Skeletal muscle tissue (tissue), 3 donors: ENCODE measurements at regions not wholly inside any gene's neighbourhood (a gene's known extent, or its start where the extent isn't known, plus 50 kb on each side); places are given as distances from the start of the nearest gene placed in this dataset.

Source experiments
- H3K27ac ChIP-seq: one replicate; pipeline ENCODE4 v1.7.0; 2013; ENCODE audit warnings: mild to moderate bottlenecking, low read depth, low read length, inconsistent platforms
- H3K27me3 ChIP-seq, 3 donors: one replicate each; pipeline ENCODE4 v1.7.0; 2013; ENCODE audit warnings: low read length in 3 of 3; ENCODE audit not compliant: control insufficient read depth in 3 of 3, insufficient read depth in 3 of 3
- H3K36me3 ChIP-seq, 3 donors: one replicate each; pipeline ENCODE4 v1.7.0; 2013; ENCODE audit warnings: low read length in 3 of 3; ENCODE audit not compliant: control insufficient read depth in 3 of 3, insufficient read depth in 3 of 3
- H3K4me1 ChIP-seq, 3 donors: one replicate each; pipeline ENCODE4 v1.7.0; 2013; ENCODE audit warnings: low read length in 3 of 3, mild to moderate bottlenecking in 3 of 3; ENCODE audit not compliant: control insufficient read depth in 3 of 3, insufficient read depth in 3 of 3
- H3K4me3 ChIP-seq, 3 donors: one replicate each; pipeline ENCODE4 v1.7.0; 2013; ENCODE audit warnings: low read length in 3 of 3
- H3K9ac ChIP-seq, 3 donors: one replicate each; pipeline ENCODE4 v1.7.0; 2013; ENCODE audit warnings: low read length in 3 of 3, mild to moderate bottlenecking in 3 of 3, moderate library complexity in 2 of 3, low read depth in 1 of 3
- H3K9me3 ChIP-seq, 3 donors: one replicate each; pipeline ENCODE4 v1.7.0; 2013; ENCODE audit warnings: low read length in 3 of 3; ENCODE audit not compliant: control insufficient read depth in 3 of 3
- donor health status: Osteomylitis.

DNA sequence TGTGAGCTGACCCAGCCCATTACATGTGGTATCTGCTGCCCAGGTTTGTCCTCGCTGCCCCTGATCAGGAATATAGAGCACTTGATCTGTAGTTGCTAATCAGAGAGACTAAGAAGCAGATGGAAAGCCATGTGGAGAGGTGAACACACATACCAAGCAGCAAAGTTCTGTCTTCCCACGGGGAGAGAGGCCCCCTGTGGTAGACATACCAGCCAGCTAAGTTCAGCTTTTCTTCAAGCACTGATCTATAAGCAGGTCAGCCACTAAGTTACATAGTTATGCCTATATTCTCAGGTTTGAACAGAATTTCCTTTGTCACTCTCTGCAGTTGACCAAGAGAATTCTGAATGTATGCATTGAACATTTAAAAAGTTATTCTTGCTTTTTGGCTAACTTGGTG is 76.4 kb downstream of the DDX3Y start:
- Histone ChIP-seq H3K9ac (no peak overlapping the region), H3K27me3 (no peaks in the 10 kb centered on the region), H3K27ac (no peak overlapping the region), H3K4me3 (no peak overlapping the region), H3K36me3 (no peaks in the 10 kb centered on the region), H3K9me3 (no peaks in the 10 kb centered on the region), H3K4me1 (peaks cover 0 to 3% (median 0%) of the 10 kb centered on the region in 3 donors)

DNA sequence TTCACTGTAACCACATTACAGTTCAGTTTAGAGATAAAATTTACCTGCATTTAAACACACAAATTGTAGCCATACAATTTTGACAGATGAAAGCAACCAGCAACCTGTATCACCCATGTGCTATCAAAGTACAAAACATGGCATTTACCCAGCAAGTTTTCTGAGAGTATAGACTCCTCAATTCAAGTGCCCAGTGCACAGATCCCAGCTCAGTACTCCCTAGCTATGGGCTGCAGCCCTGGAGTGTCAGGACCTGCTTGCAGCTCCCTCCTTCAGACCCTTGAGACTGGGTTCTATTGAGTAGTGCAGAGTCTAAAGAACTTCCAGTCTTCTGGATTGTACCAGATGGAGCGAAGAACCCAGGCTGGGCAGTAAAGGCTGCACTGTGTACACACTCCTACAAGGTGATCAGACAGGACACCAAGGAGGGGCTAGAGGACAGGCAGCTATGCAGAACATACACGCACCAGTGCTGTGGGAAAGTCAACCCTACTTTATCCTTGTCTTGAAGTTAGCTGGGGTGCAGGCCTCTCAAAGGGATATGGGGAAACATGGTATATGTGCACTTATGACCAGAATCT is 77.7 kb downstream of the DDX3Y start:
- H3K9me3 ChIP-seq = no peaks in the 10 kb centered on the region
- H3K4me3 ChIP-seq = no peak overlapping the region
- no peaks in the 10 kb centered on the region for H3K27me3 ChIP-seq

GRCh38 chrY:12984637-12985344 is 80.1 kb downstream of the DDX3Y start:
- Histone ChIP-seq H3K36me3 (no peaks in the 10 kb centered on the region), H3K9ac (no peak overlapping the region), H3K27me3 (no peaks in the 10 kb centered on the region), H3K27ac (no peak overlapping the region), H3K9me3 (no peaks in the 10 kb centered on the region), H3K4me1 (peaks cover 0 to 3% (median 0%) of the 10 kb centered on the region in 3 donors), H3K4me3 (no peak overlapping the region)

More for the DNA sequence above, 77.7 kb downstream of the DDX3Y start:
- peaks cover 0 to 3% (median 0%) of the 10 kb centered on the region in 3 donors for H3K4me1 ChIP-seq
- H3K36me3 ChIP-seq = no peaks in the 10 kb centered on the region
- no peak overlapping the region for H3K9ac ChIP-seq
- H3K27ac ChIP-seq = no peak overlapping the region

DNA sequence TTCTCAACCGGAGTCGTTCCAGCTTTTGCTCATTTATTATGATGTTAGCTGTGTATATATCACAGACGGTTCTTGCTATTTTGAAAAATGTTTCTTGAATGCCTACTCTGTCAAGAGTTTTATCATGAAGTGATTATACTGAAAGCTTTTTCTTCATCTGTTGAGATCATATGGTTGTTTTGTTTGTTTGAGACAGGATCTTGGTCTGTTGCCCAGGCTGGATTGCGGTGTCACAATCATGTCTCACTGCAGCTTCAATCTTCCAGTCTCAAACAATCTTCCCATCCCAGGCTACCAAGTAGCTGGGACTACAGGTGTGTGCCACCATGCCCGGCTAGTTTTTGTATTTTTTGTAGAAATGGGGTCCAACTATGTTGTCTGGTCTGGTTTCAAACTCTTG is 112.8 kb downstream of the DDX3Y start:
- Histone ChIP-seq H3K4me3 (no peak overlapping the region), H3K27ac (no peak overlapping the region), H3K27me3 (no peaks in the 10 kb centered on the region), H3K4me1 (no peaks in the 10 kb centered on the region), H3K9ac (no peak overlapping the region), H3K36me3 (no peaks in the 10 kb centered on the region), H3K9me3 (no peaks in the 10 kb centered on the region)

- no peaks in the 10 kb centered on the region for H3K9me3 ChIP-seq
- no peaks in the 10 kb centered on the region for H3K4me1 ChIP-seq
- H3K27ac ChIP-seq = no peak overlapping the region
- H3K4me3 ChIP-seq = no peak overlapping the region
- no peaks in the 10 kb centered on the region for H3K36me3 ChIP-seq
- no peak overlapping the region for H3K9ac ChIP-seq
- H3K27me3 ChIP-seq = no peaks in the 10 kb centered on the region
Observed at GRCh38 chrY:13019486-13019885, 114.8 kb downstream of the DDX3Y start.

DNA sequence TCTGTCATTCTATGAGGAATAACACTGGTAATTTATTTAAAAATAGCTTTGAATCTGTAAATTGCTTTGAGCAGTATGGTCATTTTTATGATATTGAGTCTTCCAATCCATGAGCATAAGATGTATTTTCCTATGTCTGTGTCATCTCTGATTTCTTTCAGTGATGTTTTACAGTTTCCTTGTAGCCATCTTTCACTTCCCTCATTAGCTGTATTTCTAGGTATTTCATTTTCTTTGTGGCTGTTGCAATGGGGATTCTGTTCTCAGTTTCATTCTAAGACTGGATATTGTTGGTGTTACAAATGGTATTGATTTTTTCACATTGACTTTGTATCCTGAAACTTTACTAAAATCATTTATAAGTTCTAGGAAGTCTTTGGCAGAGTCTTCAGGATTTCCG is 116.2 kb downstream of the DDX3Y start:
- Histone ChIP-seq H3K9ac (no peak overlapping the region), H3K27me3 (no peaks in the 10 kb centered on the region), H3K9me3 (no peaks in the 10 kb centered on the region), H3K36me3 (no peaks in the 10 kb centered on the region), H3K4me3 (no peak overlapping the region), H3K27ac (no peak overlapping the region), H3K4me1 (no peaks in the 10 kb centered on the region)

DNA sequence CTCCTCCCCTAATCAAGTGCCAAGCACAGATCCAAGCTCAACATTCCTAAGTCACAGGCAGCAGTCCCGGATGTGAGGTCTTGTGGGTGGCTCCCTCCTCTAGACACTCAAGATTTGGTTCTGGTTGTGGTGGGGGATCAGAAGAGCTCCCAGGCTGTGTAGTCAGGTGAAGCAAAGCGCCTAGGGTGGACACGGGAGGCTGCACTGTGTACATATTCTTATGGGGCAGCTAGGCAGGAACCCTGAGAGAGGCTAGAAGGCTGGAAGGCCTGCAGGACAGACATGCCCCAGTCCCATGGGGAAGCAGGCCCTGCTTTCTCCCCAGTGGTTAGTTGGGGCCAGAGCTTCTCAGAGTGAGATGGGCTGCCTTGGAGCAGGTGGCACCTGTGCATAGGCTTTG is 118.9 kb downstream of the DDX3Y start:
- H3K9ac ChIP-seq = no peak overlapping the region
- no peak overlapping the region for H3K4me3 ChIP-seq
- H3K4me1 ChIP-seq = no peaks in the 10 kb centered on the region
- H3K27me3 ChIP-seq = no peaks in the 10 kb centered on the region
- no peaks in the 10 kb centered on the region for H3K36me3 ChIP-seq
- no peak overlapping the region for H3K27ac ChIP-seq
- no peaks in the 10 kb centered on the region for H3K9me3 ChIP-seq

DNA sequence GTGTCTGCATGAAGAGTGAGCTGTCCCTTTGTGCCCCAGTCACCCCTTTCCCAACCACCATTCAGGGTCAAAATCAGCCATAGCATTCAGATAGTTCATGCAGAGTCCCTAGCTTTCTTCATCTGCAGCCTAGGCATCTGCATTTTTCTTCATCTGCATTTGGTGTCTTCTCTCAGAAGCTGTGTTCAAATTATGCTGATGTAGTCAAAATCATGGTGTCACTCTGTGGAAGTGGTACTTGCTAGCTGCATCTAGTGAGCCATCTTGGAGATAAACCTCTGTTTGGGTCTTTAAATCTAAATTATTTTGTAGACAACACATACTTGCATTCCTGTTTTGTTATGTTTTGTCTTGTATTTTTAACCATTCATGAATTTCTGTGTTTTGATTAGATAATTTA is 119.8 kb downstream of the DDX3Y start:
- Histone ChIP-seq H3K36me3 (no peaks in the 10 kb centered on the region), H3K9me3 (no peaks in the 10 kb centered on the region), H3K4me3 (no peak overlapping the region), H3K27ac (no peak overlapping the region), H3K27me3 (no peaks in the 10 kb centered on the region), H3K4me1 (no peaks in the 10 kb centered on the region), H3K9ac (no peak overlapping the region)

DNA sequence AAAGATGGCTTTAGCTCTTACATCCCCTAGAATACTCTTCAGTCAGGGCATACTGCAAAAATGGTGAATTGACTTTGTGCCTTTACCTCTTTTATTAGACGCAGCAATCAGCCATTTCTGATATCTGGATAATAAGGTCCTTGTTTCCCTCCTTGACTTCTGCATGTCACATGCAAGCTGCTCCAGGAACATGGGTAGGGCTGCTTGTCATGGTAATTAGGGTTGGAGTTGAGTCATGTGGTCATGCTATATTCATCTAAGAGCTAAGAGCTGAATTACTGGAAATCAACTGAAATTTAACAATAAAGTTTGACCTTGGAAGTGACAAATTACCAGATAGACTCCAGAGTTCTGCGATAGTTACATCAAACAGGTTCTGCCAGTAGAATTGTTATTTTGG is 122.2 kb downstream of the DDX3Y start:
- Histone ChIP-seq H3K4me1 (no peaks in the 10 kb centered on the region), H3K27me3 (no peaks in the 10 kb centered on the region)

GRCh38 chrY:13040232-13040631 is 135.6 kb downstream of the DDX3Y start:
- no peaks in the 10 kb centered on the region for H3K9me3 ChIP-seq
- no peak overlapping the region for H3K27ac ChIP-seq
- no peaks in the 10 kb centered on the region for H3K27me3 ChIP-seq
- H3K4me3 ChIP-seq = no peak overlapping the region
- H3K36me3 ChIP-seq = no peaks in the 10 kb centered on the region
- no peaks in the 10 kb centered on the region for H3K4me1 ChIP-seq
- no peak overlapping the region for H3K9ac ChIP-seq

More for the DNA sequence above, 122.2 kb downstream of the DDX3Y start:
- H3K36me3 ChIP-seq = no peaks in the 10 kb centered on the region
- no peak overlapping the region for H3K9ac ChIP-seq
- no peak overlapping the region for H3K27ac ChIP-seq
- H3K9me3 ChIP-seq = no peaks in the 10 kb centered on the region
- no peak overlapping the region for H3K4me3 ChIP-seq
